NCI-H82 treated with DMSO at 0.1 percent for 48 hours (cell line): ENCODE measurements at regions not wholly inside any gene's neighbourhood (a gene's known extent, or its start where the extent isn't known, plus 50 kb on each side); places are given as distances from the start of the nearest gene placed in this dataset.

Source experiments
- DNase-seq: peaks from one replicate; lab custom pipeline; 2025; ENCODE audit not compliant: unreplicated experiment; lab: John Stamatoyannopoulos, UW

DNA sequence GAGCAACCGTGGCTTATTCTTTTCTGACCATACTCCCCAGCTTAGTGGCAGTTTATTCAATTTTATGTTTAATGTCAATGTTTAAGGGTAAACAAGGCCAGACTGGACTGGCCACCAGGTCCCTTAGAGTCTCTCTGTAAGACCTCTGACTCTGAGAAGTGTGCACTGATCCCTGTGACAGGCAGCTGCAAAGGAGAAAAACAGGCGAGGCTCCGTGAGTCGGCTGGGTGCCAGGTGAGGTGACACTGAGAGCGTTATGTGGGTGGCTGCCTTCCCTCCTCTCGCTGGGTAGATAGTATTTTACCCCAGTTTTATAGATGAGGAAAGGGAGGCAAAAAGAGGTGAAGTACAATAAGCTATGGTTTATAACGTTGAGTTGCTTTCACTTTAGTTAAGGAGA, 139.4 kb upstream of the HDAC4 start:
- DNase-seq: no peak

DNA sequence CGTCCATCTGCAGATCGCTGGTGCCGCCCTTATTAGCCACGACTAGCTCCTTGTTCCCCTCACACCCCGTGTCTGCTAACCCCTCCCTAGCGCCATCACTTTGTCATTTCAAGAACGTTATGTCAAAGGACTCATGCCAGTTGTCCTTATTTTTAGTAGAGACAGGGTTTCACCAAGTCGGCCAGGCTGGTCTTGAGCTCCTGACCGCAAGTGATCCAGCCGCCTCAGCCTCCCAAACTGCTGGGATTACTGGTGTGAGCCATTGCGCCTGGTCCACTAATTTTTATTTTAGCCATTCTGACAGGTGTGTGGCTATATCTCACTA, 138.9 kb upstream of the HDAC4 start:
- no peak for DNase-seq

DNA sequence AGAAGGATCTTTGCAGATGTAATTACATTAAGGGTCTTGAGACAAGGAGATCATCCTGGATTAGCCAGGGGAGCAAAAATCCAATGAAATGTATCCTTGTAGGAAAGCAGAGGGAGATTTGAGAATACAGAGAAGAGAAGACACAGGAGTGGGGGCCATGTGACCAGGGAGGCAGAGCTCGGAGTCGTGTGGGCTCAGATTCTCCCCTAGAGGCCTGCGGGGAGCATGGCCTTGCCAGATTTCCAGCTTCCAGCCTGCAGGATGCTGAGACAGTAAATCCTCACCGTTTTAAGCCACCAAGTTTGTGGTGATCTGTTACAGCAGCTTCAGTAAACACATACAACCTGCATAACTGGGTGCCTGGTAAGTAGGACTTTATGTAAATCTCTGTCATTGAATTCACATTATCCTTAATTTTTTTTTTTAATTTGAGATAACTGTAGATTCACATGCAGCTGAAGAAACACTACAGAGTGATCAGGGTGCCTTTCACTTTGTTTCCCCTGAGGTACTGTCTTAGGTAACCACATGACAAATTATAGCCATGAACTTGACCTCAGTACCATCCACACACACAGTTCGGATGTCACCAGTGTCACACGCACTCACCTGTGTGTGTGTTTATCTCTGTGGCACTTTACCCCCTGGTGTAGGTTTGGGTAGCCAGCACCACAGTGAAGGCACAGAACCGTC, 138.4 kb upstream of the HDAC4 start:
- DNase-seq: peak; percentile 10

DNA sequence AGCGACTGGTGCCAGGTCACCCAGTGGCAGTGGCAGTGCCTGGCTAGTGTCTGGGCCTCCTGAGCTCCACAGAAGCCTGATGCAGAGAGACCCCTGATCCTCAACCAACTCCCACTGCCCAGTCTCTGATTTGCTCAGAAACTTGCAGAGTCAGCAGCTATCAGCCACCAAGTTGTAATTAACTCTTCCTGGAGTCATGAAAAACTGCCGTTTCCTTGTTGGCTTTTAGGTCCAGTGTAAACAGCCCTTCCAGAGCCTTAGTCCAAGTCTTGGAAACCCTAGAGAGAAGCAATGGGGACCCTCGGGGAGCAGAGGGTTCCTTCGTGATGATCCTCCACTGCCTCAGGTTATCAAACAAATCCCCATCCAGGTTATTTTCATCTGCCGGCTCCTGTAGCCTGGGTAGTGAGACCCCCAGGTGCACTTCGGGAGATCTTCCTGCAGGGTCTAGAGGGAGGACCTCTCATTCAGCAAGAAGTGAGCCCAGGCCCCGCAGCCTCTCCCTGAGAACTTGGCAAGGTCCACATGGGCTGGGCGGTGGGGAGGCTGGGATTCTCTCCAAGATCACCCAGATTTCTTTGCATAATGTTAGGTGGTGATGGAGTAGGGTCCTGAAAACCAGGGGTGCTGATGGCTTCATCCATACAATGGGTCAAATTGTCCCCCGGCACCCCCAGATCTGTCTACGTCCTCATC, 137.7 kb upstream of the HDAC4 start:
- DNase-seq: no peak

DNA sequence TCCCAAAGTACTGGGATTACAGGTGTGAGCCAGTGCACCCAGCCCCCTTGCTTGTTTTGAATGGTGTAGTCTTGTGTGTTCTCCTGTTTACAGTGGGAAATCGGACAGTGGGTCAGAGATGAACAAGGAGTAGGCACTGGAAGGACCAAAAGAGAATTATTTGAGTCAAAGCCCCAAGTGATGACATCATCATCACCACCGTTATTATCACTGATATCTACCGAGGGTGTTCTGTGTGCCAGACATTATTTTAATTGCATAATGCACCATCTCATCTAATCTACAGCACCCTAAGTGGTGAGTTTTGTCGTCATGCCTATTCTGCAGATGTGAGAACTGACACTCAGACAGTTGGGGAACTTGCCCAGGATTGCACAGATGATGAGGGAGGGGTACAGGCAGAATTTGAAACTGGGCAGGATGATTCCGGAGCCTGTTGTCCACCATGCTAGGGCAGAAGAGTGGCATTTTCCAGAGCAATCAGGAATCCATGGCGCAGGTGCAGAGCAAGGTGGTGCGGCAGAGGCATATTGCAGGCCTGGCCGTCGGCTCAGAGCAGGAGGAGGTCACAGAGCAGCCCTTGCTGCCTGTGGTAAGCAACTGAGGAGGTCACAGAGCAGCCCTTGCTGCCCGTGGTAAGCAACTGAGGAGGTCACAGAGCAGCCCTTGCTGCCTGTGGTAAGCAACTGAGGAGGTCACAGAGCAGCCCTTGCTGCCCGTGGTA, 137.0 kb upstream of the HDAC4 start:
- DNase-seq: no peak

DNA sequence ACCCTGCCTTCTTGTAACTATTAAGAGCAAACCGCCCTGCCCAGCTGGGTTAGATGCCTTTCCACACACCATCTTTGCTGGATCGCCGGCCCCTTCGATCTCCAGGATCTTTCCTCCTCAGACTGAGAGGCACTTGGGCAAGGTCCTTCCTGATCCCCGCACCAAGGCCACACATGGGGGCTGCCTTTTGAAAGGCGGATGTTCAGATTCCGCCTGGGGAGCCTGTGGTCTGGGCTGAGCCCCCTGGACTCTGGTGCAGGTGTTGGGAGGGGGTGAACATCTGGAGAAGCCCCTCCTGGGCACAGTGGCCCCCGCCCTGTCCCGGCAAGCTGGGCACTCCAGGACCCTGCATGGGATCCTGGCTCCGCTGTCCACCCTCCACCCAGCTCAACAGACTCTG, 135.4 kb upstream of the HDAC4 start:
- DNase-seq: no peak

DNA sequence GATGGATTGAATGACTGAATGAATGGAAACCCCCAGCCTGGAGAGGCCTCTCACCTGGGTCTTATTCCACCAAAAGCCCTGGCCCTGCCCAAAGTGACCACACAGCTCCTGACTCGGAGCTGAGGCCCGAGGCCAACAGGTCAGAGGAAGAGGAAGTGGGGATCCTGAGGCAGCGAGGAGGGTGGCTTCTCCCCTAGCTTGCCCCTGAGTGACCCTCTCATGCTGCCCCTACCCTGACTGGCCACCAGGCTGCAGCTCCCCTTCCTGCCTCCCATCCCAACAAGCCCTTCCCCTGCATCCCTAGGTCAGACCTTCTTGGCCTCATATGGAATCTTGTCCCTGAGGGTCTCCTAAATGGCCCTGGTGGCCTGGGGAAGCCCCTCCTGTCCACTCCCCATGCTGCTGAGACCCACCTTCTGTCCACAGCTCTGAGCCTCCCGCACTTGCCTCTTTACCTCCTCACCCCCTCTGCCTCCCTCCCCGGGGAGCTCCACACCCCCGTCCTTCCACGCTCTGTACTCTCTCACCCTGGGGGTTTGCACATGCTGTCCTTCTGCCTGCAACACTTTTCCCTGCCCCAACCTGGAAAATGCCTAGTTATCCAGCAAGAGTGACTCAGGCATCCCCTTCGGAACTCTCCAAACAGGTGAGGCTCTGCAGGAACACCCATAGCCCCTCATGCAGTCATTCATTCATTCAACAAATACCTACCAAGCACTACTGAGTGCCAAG, 134.8 kb upstream of the HDAC4 start:
- DNase-seq: no peak

DNA sequence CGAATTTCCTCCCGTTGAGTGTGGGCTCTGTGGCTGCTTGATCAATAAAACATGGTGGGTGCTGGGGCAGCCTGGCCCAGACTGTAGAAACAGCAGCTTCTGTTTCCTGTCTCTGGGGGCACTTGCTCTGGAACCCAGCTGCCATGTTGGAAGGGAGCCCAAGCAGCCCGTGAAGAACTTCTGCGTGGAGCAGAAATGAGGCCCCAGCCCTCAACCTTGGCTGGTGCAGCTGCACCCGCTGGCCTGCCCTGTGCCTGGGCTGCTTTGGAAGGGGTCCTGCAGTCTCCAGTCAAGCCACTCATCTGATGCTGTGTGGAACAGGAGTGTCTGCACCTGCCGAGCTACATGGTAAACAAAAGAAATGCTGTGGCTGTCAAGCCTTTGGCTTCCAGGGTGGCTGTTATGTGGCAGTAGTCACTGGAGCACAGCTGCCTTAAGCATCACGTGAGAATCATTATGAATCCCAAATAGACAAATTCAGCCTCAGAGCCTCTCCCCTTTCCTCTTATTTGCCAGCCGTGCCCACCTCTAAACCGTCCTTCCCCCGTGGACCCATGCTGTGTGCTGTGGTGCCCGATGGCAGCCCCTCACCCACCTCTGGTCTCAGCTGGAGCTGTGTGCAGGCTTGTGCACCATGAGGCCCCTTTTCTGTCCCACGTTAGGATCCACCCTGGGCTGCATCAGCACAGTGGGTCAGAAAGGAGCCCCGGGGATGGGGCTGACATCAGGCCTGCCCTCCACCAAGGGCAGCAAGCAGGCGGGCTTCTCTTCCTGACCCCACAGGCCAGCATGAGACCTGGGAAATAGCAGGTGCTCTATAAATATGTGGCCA, 134.0 kb upstream of the HDAC4 start:
- DNase-seq: no peak

DNA sequence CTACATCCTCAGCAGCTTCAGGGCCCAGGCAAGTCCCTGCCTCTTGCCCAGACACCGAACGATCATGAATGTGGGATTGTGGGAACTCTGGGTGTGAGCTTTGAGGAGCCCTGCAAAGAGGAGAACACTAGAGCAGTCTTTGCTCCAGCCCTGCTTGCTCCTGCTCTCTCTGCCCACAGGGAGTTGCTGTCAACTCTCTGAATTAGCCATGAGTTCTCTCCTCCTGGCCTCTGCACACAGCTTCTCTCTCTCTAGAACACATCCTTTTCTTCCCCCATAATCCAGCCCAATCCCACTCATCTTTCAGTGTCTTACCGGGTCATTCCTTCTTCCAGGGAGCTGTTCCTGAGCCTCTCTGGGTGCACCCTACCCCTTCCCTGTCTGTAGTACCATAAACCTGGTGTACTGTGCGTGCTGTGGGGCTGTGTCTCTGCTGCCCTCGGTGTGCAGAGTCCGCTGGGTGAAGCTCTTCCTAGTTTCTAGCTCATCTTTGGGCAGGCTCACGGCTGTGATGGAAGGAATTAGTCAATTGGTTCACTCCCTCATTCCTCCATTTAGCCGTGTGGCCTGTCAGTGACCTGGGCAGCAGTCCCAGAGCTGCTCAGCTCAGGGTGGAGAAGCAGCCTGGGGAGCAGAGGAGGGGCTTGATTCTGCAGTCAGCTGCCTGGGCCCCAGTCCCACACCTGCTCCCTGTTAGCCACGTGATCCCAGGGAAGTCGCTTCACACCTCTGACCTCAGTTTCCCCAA, 132.9 kb upstream of the HDAC4 start:
- no peak for DNase-seq

DNA sequence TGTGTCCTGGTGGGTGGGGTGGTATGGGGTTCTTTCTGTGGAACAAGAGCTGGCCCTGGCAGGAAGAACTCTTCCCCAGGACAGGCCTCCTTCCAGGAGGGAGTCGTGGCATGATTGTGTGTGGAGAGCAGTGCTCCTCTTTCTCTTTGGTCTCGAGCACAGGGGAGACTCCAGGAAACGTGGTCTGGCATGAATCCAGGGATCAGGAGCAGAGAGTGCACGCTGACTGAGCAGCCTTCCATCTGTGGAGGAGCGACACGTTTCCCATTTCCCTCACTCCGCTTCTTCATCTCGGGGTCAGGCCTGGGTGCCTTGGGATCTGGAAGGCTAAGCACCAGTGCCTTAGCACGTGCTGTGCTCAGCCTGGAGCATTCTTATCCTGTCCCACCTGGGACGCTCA, 132.0 kb upstream of the HDAC4 start:
- no peak for DNase-seq

DNA sequence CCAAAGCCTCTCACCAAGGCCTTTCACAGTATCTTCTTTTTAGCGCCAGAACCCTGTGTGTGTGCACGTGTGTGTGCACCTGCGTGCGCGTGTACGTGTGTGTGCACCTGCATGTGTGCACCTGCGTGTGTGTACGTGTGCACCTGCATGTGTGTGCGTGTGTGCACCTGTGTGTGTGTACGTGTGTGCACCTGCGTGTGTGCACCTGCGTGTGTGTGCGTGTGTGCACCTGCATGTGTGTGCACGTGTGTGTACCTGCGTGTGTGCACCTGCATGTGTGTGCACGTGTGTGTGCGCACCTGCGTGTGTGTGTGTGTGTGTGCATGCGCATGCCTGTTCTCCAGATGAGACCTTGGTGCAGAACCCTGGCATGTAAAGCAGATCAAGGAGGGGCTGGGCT, 131.4 kb upstream of the HDAC4 start:
- no peak for DNase-seq

DNA sequence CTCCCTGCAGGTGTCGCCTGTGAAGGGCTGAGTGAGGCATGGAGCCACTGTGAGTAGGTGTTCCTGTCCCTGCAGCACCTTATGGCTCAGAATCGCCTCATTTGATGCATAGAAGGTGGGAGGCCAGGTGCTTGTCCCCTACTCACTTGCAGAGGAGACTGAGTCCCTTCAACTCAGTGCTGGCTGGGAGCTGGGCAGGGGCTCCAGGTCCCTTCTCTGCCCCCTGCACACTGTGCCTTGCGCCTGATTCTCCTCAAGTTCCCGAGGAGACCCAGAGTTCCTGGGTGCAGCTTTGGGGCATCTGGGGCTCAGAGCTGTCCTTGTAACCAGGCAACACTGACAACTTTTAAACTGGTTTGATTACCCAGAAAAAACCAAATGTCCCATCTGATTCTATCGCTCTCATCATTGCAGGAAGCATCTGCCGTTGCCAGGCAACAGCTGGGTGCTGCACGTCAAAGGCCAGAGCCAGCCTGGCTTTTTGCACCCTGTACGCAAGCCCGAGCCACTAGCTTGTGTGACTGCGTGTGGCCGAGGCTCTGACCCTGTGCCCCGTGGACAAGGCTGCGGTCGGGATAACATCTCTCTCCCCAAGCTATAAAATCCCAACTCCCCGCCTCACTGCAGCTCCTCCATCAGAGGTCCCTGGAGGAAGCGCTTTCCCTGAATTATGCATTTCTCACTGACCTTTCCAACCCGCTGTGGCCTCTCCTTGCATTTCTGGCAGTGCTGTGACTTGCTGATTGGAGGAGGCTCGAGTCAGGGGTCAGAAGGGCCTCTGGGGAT, 130.8 kb upstream of the HDAC4 start:
- DNase-seq: no peak

DNA sequence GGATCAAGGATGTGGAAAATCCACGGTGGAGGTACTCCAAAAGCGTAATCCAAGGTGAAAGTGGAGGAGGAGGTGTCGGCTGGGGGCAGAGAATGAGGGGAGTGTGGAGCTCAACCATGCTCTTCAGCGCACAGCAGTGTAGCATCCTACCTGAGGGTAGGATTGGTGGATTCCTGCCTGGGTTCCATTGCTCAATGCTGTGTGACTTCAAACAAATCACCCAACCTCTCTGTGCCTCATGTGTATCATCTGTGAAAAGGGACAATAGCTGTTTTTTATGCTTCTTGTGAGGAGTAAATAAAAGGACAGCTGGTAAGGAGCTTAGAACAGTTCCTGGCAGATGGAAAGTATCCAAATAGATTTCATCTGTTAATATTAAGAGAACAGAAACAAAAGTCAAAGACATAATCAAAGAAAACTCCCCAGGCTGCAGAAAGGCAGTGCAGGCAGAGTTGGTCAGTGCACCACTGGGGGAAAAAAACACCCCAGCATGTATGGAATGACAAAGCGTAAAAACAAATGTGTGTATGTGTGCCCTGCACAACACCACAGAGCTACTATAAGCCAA, 130.0 kb upstream of the HDAC4 start:
- no peak for DNase-seq

DNA sequence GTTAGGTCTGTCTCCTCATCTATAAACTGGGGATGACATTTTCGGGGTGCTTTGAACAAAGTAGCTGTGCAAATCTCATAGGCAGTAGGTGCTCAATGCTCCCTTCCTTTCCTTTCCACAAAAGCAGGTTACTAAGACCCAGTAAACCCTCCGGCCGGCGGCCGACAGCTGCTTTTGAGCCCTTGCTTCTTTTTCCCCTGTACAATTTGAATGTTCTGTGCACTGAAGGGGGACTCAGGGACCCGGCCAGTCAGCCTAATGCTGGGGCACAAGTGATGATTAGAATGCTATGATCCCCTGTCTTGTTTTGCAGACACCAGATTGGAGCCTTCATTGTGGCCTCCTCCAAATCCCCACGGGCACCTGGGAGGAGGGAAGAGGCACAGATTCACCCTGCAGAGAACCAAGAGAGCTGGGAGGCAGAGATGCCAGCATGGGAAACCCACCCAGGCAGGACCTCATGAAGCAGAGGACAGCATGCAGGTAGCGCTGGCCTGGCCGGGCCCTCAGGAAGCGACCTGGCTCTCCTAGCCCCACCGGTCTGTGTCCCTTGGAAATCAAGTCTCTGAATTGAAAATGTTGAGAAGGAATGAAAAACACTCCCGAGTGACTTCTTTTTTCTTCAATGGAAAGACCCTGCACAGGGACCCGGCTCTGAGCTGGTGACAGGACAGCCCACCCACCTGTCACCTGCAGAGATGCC, 128.6 kb upstream of the HDAC4 start:
- no peak for DNase-seq

DNA sequence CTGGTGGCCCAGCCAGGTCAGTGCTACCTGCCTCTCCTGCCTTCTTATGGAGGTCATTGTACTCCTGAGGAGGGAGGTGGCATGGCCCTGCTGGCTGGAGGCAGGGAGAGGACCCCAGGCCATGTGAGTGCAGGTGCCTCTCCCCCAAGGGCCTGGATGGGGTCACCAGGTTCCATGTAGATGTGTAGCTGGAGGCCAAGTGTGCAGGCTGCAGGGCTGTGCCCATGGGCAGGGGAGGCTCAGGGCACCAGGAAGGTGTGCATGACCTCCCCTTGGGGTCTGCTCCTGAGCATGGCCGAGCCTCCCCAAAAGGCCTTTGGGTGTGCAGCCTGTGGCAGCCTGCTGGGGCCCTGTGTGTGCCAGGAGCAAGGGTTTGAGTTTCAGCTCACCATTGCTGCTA, 128.1 kb upstream of the HDAC4 start:
- no peak for DNase-seq

DNA sequence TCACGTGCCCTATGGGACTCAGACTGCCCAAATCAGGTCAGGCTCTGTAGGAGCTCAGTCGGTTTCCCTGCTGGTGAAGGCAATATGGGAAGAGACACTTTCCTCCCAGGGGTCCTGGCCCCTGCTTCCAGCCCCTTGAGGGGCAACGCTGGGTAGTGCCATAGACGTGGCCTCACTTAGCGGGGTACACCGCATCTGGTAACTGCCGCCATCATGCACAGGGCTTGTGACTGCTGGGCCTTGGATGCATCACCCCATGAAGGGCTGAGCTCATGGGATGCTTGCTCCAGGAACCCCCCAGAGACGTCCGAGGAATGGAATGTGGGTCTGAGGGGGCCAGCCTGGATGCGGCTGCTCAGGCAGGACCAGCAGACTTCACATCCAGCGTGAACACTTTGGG, 127.3 kb upstream of the HDAC4 start:
- no peak for DNase-seq

DNA sequence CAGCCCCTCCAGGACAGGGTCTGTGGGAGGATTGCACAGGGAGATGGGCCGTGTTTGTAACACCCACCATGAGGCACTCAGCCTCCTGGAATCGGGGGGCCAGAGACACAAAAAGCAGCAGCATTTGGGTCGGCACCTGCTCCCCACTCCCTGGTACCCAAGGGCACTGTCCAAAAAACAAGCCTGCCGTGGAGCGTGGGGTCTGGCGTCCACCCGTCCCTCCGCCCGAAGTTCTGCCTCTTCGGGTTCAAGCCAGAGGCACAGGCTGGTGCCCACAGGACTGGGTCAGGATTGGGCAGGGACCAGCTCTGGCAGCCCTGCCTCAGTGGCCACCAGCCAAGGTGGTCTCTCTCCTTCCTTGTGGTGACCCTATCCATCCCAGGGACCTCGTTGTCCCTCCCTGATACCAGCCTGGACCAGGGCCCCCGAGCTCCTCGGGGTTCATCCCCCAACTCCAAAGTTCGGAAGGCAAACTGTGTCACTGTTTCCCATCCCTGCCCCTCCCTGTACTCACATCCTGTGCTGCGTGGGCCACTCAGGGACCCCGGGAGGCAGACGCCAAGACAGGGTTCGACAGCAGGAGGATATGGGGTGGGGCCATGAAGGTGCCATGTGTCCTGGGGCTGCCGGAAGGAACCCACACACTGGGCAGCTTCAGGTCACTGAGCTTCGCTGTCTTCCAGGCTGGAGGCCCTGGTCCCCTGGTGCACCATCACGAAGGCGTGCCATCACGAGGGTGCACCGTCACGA, 126.0 kb upstream of the HDAC4 start:
- no peak for DNase-seq

DNA sequence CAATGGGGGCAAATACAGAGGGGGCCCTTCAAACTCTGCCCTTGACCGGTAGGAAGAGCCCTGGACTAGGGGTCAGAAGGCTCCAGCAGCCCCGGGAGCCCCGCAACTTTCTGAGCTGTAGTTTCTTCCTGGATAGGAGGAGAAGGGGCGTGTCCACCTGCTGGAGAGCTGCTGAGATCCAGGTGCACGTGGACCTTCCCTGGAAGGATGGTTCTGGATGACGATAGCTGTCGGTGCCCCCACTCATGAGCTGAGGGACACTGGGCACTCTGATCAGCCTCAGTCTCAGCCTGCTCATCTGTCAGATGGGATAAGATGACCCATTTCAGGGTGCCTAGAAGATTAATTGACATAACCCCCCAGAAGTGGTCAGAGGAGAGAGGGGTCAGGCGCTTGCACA, 125.2 kb upstream of the HDAC4 start:
- DNase-seq: no peak
